ENCODE measurements at regions not wholly inside any gene's neighbourhood (a gene's known extent, or its start where the extent isn't known, plus 50 kb on each side); places are given as distances from the start of the nearest gene placed in this dataset.

DNA sequence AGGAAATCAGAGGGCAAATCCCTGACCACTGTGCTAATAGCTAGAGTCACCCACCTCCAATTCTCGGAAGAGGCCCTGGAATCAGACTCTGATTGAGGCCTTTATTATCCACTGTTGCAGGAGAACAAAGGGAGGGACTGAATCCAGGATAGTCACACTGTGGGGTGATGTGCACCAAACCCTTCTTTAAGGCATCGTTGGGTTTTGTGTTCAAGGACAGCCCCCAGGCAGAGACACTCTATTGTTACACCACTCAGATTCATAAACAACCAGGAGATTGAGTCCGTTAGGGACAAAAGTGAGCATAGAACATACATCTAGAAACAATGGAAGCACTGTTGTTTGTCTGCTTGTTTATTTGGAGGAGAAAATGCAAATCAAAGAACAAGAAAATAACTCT is 124.6 kb upstream of the TBCA start:
- Histone ChIP-seq H3K4me1 (ENCODE audit: control insufficient read depth, extremely low read depth, insufficient read depth, low read length) (no peaks in the 10 kb centered on the region), H4K20me1 (ENCODE audit: control insufficient read depth, extremely low read depth, insufficient read depth, low read length) (no peaks in the 10 kb centered on the region), H3K27me3 (ENCODE audit: control insufficient read depth, extremely low read depth, insufficient read depth, low read length) (no peaks in the 10 kb centered on the region), H3K27ac (ENCODE audit: control insufficient read depth, insufficient read depth, low read length) (no peak overlapping the region), H2AFZ (ENCODE audit: control insufficient read depth, low read length) (no peak overlapping the region), H3K79me2 (ENCODE audit: control insufficient read depth, insufficient read depth, low read length) (no peaks in the 10 kb centered on the region), H3K4me2 (ENCODE audit: control insufficient read depth, extremely low read depth, insufficient read depth, low read depth, low read length) (no peak overlapping the region), H3K4me3 (ENCODE audit: control insufficient read depth in 2 of 3, extremely low read depth in 1 of 3, insufficient read depth in 2 of 3, low read depth in 1 of 3, low read length in 3 of 3) (no peak overlapping the region), H3K9ac (ENCODE audit: control insufficient read depth, extremely low read depth, insufficient read depth, low read length) (no peak overlapping the region), H3K9me1 (ENCODE audit: control insufficient read depth, extremely low read depth, insufficient read depth, low read length) (no peaks in the 10 kb centered on the region), H3K36me3 (ENCODE audit: control insufficient read depth in 2 of 2, extremely low read depth in 1 of 2, insufficient read depth in 2 of 2, low read length in 2 of 2) (no peaks in the 10 kb centered on the region), H3K9me3 (ENCODE audit: control insufficient read depth, low read depth, low read length) (no peaks in the 10 kb centered on the region)
- TF ChIP-seq, protein P1, sequence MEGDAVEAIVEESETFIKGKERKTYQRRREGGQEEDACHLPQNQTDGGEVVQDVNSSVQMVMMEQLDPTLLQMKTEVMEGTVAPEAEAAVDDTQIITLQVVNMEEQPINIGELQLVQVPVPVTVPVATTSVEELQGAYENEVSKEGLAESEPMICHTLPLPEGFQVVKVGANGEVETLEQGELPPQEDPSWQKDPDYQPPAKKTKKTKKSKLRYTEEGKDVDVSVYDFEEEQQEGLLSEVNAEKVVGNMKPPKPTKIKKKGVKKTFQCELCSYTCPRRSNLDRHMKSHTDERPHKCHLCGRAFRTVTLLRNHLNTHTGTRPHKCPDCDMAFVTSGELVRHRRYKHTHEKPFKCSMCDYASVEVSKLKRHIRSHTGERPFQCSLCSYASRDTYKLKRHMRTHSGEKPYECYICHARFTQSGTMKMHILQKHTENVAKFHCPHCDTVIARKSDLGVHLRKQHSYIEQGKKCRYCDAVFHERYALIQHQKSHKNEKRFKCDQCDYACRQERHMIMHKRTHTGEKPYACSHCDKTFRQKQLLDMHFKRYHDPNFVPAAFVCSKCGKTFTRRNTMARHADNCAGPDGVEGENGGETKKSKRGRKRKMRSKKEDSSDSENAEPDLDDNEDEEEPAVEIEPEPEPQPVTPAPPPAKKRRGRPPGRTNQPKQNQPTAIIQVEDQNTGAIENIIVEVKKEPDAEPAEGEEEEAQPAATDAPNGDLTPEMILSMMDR (optimal IDR thresholded peaks at IDR 0.05 in 1 of 3, IDR thresholded peaks at IDR 0.05 in 1 of 3, conservative IDR thresholded peaks at IDR 0.05 in 1 of 3; ENCODE audit: extremely low read depth in 1 of 3, insufficient read depth in 2 of 3, low read length in 3 of 3): no peak
- no peak for TF ChIP-seq EZH2 (IDR thresholded peaks at IDR 0.05; ENCODE audit: low read length)
- DNase-seq (ENCODE audit: low read depth, low spot score) (no peak), FAIRE-seq (no peak)
- dilution Hi-C loops (cut with MboI; ENCODE audit: extremely low pct_ligation_motif_present, low sequenced_read_pairs): no loop called here

DNA sequence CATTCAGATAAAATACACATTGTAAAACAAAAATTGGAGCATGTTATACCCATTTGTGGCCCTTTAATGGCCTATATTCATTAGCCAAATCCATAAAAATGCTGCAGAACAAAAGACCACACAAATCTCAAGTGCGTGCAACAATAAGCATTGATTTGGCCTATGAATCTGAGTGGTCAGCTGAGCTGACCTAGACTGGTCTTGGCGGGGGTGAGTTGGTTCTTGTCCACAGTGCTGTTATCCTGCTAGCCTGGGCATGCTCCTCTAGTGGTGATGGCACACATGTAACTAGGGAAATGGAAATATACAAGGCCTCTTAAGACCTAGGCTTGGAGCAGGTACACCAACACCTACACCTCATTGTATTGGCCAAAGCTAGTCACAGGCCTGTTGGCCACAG is 122.2 kb upstream of the TBCA start:
- H3K4me2 ChIP-seq (ENCODE audit: control insufficient read depth, extremely low read depth, insufficient read depth, low read depth, low read length): no peak overlapping the region
- dilution Hi-C loops (cut with MboI; ENCODE audit: extremely low pct_ligation_motif_present, low sequenced_read_pairs): no loop called here
- H3K9me3 ChIP-seq (ENCODE audit: control insufficient read depth, low read depth, low read length): no peaks in the 10 kb centered on the region
- no peaks in the 10 kb centered on the region for H3K9me1 ChIP-seq (ENCODE audit: control insufficient read depth, extremely low read depth, insufficient read depth, low read length)
- TF ChIP-seq, protein P1 (optimal IDR thresholded peaks at IDR 0.05 in 1 of 3, IDR thresholded peaks at IDR 0.05 in 1 of 3, conservative IDR thresholded peaks at IDR 0.05 in 1 of 3; ENCODE audit: extremely low read depth in 1 of 3, insufficient read depth in 2 of 3, low read length in 3 of 3): peak in 1 of 3 experiments; percentile 2
- TF ChIP-seq EZH2 (IDR thresholded peaks at IDR 0.05; ENCODE audit: low read length): no peak
- no peak overlapping the region for H2AFZ ChIP-seq (ENCODE audit: control insufficient read depth, low read length)
- no peak overlapping the region for H3K9ac ChIP-seq (ENCODE audit: control insufficient read depth, extremely low read depth, insufficient read depth, low read length)
- no peak overlapping the region for H3K4me3 ChIP-seq (ENCODE audit: control insufficient read depth in 2 of 3, extremely low read depth in 1 of 3, insufficient read depth in 2 of 3, low read depth in 1 of 3, low read length in 3 of 3)
- no peaks in the 10 kb centered on the region for H3K36me3 ChIP-seq (ENCODE audit: control insufficient read depth in 2 of 2, extremely low read depth in 1 of 2, insufficient read depth in 2 of 2, low read length in 2 of 2)
- H3K79me2 ChIP-seq (ENCODE audit: control insufficient read depth, insufficient read depth, low read length): no peaks in the 10 kb centered on the region
- FAIRE-seq (no peak), DNase-seq (ENCODE audit: low read depth, low spot score) (no peak)
- peaks cover 12% of the 10 kb centered on the region for H3K4me1 ChIP-seq (ENCODE audit: control insufficient read depth, extremely low read depth, insufficient read depth, low read length)
- H3K27me3 ChIP-seq (ENCODE audit: control insufficient read depth, extremely low read depth, insufficient read depth, low read length): no peaks in the 10 kb centered on the region
- no peak overlapping the region for H3K27ac ChIP-seq (ENCODE audit: control insufficient read depth, insufficient read depth, low read length)
- H4K20me1 ChIP-seq (ENCODE audit: control insufficient read depth, extremely low read depth, insufficient read depth, low read length): no peaks in the 10 kb centered on the region

Data from keratinocyte (primary cell).